ENCODE measurements at regions not wholly inside any gene's neighbourhood (a gene's known extent, or its start where the extent isn't known, plus 50 kb on each side); places are given as distances from the start of the nearest gene placed in this dataset.
A peak's percentile ranks its signal among the peaks of the same experiment; 100 is the strongest.
"Not testable (repeated sequence)": the region's sequence is repeated elsewhere in the genome, so short reads cannot be mapped to it uniquely, and the experiment has no call there.

GRCh38 chr5:110872200-110872599, 133.4 kb downstream of the SLC25A46 start:
- DNase-seq, result no peak

- DNase-seq, result no peak
Observed at GRCh38 chr5:110872963-110873362, 134.2 kb downstream of the SLC25A46 start.

- no peak for DNase-seq
Observed at GRCh38 chr5:110873773-110874437, 135.1 kb downstream of the SLC25A46 start.

- not testable (repeated sequence) for DNase-seq
Observed at GRCh38 chr5:110875115-110875514, 136.3 kb downstream of the SLC25A46 start.

- DNase-seq, result no peak
Observed at GRCh38 chr5:110878115-110878514, 139.3 kb downstream of the SLC25A46 start.

- DNase-seq, result no peak
Observed at GRCh38 chr5:110879675-110880074, 140.9 kb downstream of the SLC25A46 start.

- no peak for DNase-seq
Observed at GRCh38 chr5:110880413-110880812, 141.6 kb downstream of the SLC25A46 start.

- DNase-seq, result no peak
Observed at GRCh38 chr5:110884005-110884404, 145.2 kb downstream of the SLC25A46 start.

- DNase-seq, result not testable (repeated sequence)
Observed at GRCh38 chr5:110887170-110887569, 148.4 kb downstream of the SLC25A46 start.

- DNase-seq, result not testable (repeated sequence)
Observed at GRCh38 chr5:110893854-110894483, 155.2 kb downstream of the SLC25A46 start.

GRCh38 chr5:110894805-110895204, 156.0 kb downstream of the SLC25A46 start:
- no peak for DNase-seq

GRCh38 chr5:110896901-110897300, 158.1 kb downstream of the SLC25A46 start:
- peak; percentile 59 for DNase-seq

- no peak for DNase-seq
Observed at GRCh38 chr5:110899566-110900412, 161.0 kb downstream of the SLC25A46 start.

GRCh38 chr5:110900829-110901228, 162.0 kb downstream of the SLC25A46 start:
- DNase-seq, result no peak

GRCh38 chr5:110903966-110904365, 165.2 kb downstream of the SLC25A46 start:
- DNase-seq, result no peak

- no peak for DNase-seq
Observed at GRCh38 chr5:110908848-110909247, 162.7 kb upstream of the TSLP start.

- no peak for DNase-seq
Observed at GRCh38 chr5:110909415-110909814, 162.1 kb upstream of the TSLP start.

GRCh38 chr5:110909950-110910349, 161.6 kb upstream of the TSLP start:
- DNase-seq, result no peak

GRCh38 chr5:110913221-110913620, 158.3 kb upstream of the TSLP start:
- DNase-seq, result no peak

GRCh38 chr5:110916381-110917049, 155.0 kb upstream of the TSLP start:
- DNase-seq, result no peak

GRCh38 chr5:110917161-110917875, 154.2 kb upstream of the TSLP start:
- no peak for DNase-seq

- DNase-seq, result no peak
Observed at GRCh38 chr5:110918683-110919082, 152.8 kb upstream of the TSLP start.

Measured in skin of body (tissue), 1 donor.